ENCODE measurements at regions not wholly inside any gene's neighbourhood (a gene's known extent, or its start where the extent isn't known, plus 50 kb on each side); places are given as distances from the start of the nearest gene placed in this dataset.

- Histone ChIP-seq H3K4me2 (ENCODE audit: low read length) (no peak overlapping the region), H3K9me3 (ENCODE audit: control insufficient read depth in 1 of 2, insufficient read depth in 1 of 2, low read depth in 1 of 2, low read length in 2 of 2) (no peaks in the 10 kb centered on the region), H2AFZ (ENCODE audit: low read depth, low read length, poor library complexity, severe bottlenecking) (no peak overlapping the region), H3K27ac (ENCODE audit: low read depth, low read length) (no peak overlapping the region), H3K36me3 (ENCODE audit: control insufficient read depth in 1 of 2, insufficient read depth in 2 of 2, low read length in 2 of 2) (no peaks in the 10 kb centered on the region), H3K4me1 (ENCODE audit: control insufficient read depth in 1 of 2, insufficient read depth in 2 of 2, low read length in 2 of 2) (peaks cover 11 to 18% of the 10 kb centered on the region in 2 experiments), H3K4me3 (replicated peaks in 1 of 2; ENCODE audit: low read depth in 1 of 2, low read length in 2 of 2) (no peak overlapping the region), H4K20me1 (ENCODE audit: insufficient read depth) (no peaks in the 10 kb centered on the region), H3K27me3 (ENCODE audit: insufficient read depth, low read length) (no peaks in the 10 kb centered on the region), H3K9me2 (ENCODE audit: insufficient read depth) (no peaks in the 10 kb centered on the region), H3K9ac (ENCODE audit: low read length) (no peak overlapping the region), H3K79me2 (ENCODE audit: insufficient read depth, low read length) (no peaks in the 10 kb centered on the region)
- ChIA-PET POLR2A (no interaction called here), CTCF (no interaction called here), RAD21 (ENCODE audit: low non-redundant PET in 1 of 2, low total read pairs in 2 of 2, uncharacterized antibody in 2 of 2, unreplicated experiment in 2 of 2) (no interaction called here)
- TF ChIP-seq SP1 (IDR thresholded peaks at IDR 0.05; ENCODE audit: low read depth) (no peak), YY1 (IDR thresholded peaks at IDR 0.05; ENCODE audit: extremely low read depth, insufficient replicate concordance, low read depth, low read length) (no peak), SIN3A (IDR thresholded peaks at IDR 0.05; ENCODE audit: low read depth) (no peak), POLR2A (IDR thresholded peaks at IDR 0.05; ENCODE audit: borderline replicate concordance, extremely low read depth, insufficient read depth, insufficient read length) (no peak), FOSL1 (IDR thresholded peaks at IDR 0.05; ENCODE audit: low read depth) (no peak), MAX (IDR thresholded peaks at IDR 0.05) (no peak), CTCF (IDR thresholded peaks at IDR 0.05 in 2 of 3, conservative IDR thresholded peaks at IDR 0.05 in 1 of 3; ENCODE audit: borderline replicate concordance in 1 of 3, insufficient read depth in 1 of 3, low read depth in 2 of 3, low read length in 2 of 3) (no peak), EZH2phosphoT487 (IDR thresholded peaks at IDR 0.05; ENCODE audit: borderline replicate concordance) (no peak), CEBPB (IDR thresholded peaks at IDR 0.05; ENCODE audit: low read depth) (no peak), SRF (IDR thresholded peaks at IDR 0.05; ENCODE audit: low read depth) (no peak)
- ATAC-seq (no peak), DNase-seq (ENCODE audit: low read depth, low spot score) (no peak)
- intact Hi-C loops (cut with micrococcal nuclease), result loop anchor here (5.0 kb wide), 3 partner anchors 200 to 945 kb away; partner anchors contain the start of gene PRIM2
- no TSS peak for BruUV-seq (replicated peaks)
These were observed 125.1 kb upstream of the COL21A1 start for GRCh38 chr6:56372406-56372995.

All from HCT116 (cell line).